ENCODE measurements at regions not wholly inside any gene's neighbourhood (a gene's known extent, or its start where the extent isn't known, plus 50 kb on each side); places are given as distances from the start of the nearest gene placed in this dataset.

DNA sequence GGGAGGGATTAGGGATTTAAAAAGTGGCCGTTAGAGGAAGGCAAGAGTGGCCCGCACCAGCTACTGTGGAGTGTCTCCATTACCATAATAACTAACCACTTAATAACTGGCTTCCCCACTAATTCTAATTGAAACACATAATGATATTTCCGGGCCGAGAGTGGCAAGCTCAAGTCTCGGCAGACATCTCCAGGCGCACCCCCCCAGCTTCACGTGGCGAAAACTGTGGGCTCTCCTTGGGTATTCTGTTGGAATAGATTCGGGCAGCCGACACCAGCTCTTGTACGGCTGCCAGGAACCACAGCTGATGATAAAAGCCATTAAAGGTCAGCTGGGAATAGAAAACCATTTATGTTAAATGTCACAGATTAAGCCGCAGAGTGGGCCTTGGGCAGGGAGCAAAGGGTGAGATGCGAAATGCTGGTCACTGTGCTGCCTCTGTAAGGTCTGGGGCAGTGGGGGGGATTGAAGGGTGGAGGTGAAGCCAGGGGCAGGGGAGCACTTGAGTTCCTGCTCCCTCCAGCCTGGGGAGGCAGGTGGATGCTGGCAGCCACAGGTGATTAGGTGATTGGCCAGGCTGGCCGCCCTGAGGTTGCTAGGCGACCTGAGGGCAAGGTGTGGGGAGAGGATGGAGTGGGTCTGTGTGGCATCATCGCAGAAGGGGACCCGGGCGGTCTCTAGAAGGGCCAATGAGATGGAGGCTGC, 115.6 kb upstream of the SDK2 start:
- TF ChIP-seq, protein P1, sequence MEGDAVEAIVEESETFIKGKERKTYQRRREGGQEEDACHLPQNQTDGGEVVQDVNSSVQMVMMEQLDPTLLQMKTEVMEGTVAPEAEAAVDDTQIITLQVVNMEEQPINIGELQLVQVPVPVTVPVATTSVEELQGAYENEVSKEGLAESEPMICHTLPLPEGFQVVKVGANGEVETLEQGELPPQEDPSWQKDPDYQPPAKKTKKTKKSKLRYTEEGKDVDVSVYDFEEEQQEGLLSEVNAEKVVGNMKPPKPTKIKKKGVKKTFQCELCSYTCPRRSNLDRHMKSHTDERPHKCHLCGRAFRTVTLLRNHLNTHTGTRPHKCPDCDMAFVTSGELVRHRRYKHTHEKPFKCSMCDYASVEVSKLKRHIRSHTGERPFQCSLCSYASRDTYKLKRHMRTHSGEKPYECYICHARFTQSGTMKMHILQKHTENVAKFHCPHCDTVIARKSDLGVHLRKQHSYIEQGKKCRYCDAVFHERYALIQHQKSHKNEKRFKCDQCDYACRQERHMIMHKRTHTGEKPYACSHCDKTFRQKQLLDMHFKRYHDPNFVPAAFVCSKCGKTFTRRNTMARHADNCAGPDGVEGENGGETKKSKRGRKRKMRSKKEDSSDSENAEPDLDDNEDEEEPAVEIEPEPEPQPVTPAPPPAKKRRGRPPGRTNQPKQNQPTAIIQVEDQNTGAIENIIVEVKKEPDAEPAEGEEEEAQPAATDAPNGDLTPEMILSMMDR (IDR thresholded peaks at IDR 0.05): no peak
- no peak for TF ChIP-seq POLR2A (IDR thresholded peaks at IDR 0.05)

All from prostate gland (tissue), 2 donors.